ENCODE measurements at regions not wholly inside any gene's neighbourhood (a gene's known extent, or its start where the extent isn't known, plus 50 kb on each side); places are given as distances from the start of the nearest gene placed in this dataset.

DNA sequence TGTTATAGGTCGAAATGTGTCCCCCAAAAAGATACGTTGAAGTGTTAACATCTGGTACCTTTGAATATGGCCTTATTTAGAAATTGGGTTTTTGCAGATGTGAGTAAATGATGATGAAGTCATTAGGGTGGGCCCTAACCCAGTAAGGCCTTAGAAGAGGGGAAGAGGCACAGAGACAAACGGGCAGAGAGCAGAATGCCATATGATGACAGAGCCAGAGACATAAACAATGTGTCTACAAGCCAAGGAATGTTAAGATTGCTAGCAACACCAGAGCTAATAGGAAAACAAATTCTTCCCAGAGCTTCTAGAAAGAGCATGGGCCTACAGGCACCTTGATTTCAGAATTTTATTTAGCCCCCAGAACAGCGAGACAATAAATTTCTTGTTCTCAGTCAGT lies 693.1 kb upstream of the NECTIN3 start:
- TF ChIP-seq CTCF (conservative IDR thresholded peaks at IDR 0.05; ENCODE audit: low read length): no peak
- no peak for TF ChIP-seq EZH2phosphoT487 (IDR thresholded peaks at IDR 0.05; ENCODE audit: borderline replicate concordance, low read depth, low read length)
